ENCODE measurements at regions not wholly inside any gene's neighbourhood (a gene's known extent, or its start where the extent isn't known, plus 50 kb on each side); places are given as distances from the start of the nearest gene placed in this dataset.

GRCh38 chr10:130648807-130649206 lies 512.6 kb downstream of the GLRX3 start:
- Histone ChIP-seq H3K27me3 (peaks cover 0 to 6% of the 10 kb centered on the region in 2 donors), H3K4me1 (no peaks in the 10 kb centered on the region), H3K4me3 (no peak overlapping the region), H3K36me3 (no peaks in the 10 kb centered on the region), H3K27ac (no peak overlapping the region), H3K9me3 (no peaks in the 10 kb centered on the region)
- TF ChIP-seq POLR2A (IDR thresholded peaks at IDR 0.05) (no peak), CTCF (IDR thresholded peaks at IDR 0.05) (no peak), POLR2AphosphoS5 (IDR thresholded peaks at IDR 0.05) (no peak)
- intact Hi-C loops (cut with DNase I; ENCODE audit: low total_unique reads): no loop called here
- DNase-seq (ENCODE audit: low spot score in 2 of 2): no peak

- no peaks in the 10 kb centered on the region for H3K4me1 ChIP-seq
- no peak for DNase-seq (ENCODE audit: low spot score in 2 of 2)
- no peak overlapping the region for H3K4me3 ChIP-seq
- no peak overlapping the region for H3K27ac ChIP-seq
- no peaks in the 10 kb centered on the region for H3K36me3 ChIP-seq
- no peaks in the 10 kb centered on the region for H3K9me3 ChIP-seq
- intact Hi-C loops (cut with DNase I; ENCODE audit: low total_unique reads): no loop called here
- peaks cover 0 to 11% of the 10 kb centered on the region in 2 donors for H3K27me3 ChIP-seq
- no peak for TF ChIP-seq POLR2AphosphoS5 (IDR thresholded peaks at IDR 0.05)
- TF ChIP-seq CTCF (IDR thresholded peaks at IDR 0.05): no peak
- TF ChIP-seq POLR2A (IDR thresholded peaks at IDR 0.05): no peak
These were observed 516.4 kb downstream of the GLRX3 start for GRCh38 chr10:130652544-130652943.

- intact Hi-C loops (cut with DNase I; ENCODE audit: low total_unique reads): no loop called here
These were observed 516.9 kb downstream of the GLRX3 start for GRCh38 chr10:130652964-130653578.

GRCh38 chr10:130654726-130655125 lies 518.5 kb downstream of the GLRX3 start:
- H3K4me1 ChIP-seq: no peaks in the 10 kb centered on the region
- H3K27ac ChIP-seq: no peak overlapping the region
- TF ChIP-seq POLR2A (IDR thresholded peaks at IDR 0.05): no peak
- TF ChIP-seq CTCF (IDR thresholded peaks at IDR 0.05): no peak
- TF ChIP-seq POLR2AphosphoS5 (IDR thresholded peaks at IDR 0.05): no peak
- no peak overlapping the region for H3K4me3 ChIP-seq
- peaks cover 0 to 6% of the 10 kb centered on the region in 2 donors for H3K27me3 ChIP-seq
- no peak for DNase-seq (ENCODE audit: low spot score in 2 of 2)
- no peaks in the 10 kb centered on the region for H3K36me3 ChIP-seq
- intact Hi-C loops (cut with DNase I; ENCODE audit: low total_unique reads): no loop called here
- H3K9me3 ChIP-seq: no peaks in the 10 kb centered on the region

More at GRCh38 chr10:130652964-130653578, 516.9 kb downstream of the GLRX3 start:
- Histone ChIP-seq H3K27ac (no peak overlapping the region), H3K9me3 (no peaks in the 10 kb centered on the region), H3K4me3 (no peak overlapping the region), H3K4me1 (no peaks in the 10 kb centered on the region), H3K36me3 (no peaks in the 10 kb centered on the region), H3K27me3 (peaks cover 0 to 11% of the 10 kb centered on the region in 2 donors)
- TF ChIP-seq CTCF (IDR thresholded peaks at IDR 0.05) (no peak), POLR2A (IDR thresholded peaks at IDR 0.05) (no peak), POLR2AphosphoS5 (IDR thresholded peaks at IDR 0.05) (no peak)
- no peak for DNase-seq (ENCODE audit: low spot score in 2 of 2)

GRCh38 chr10:130655313-130656186 lies 519.4 kb downstream of the GLRX3 start:
- DNase-seq (ENCODE audit: low spot score in 2 of 2): no peak
- Histone ChIP-seq H3K27me3 (peaks cover 0 to 6% of the 10 kb centered on the region in 2 donors), H3K4me3 (no peak overlapping the region), H3K27ac (no peak overlapping the region), H3K36me3 (no peaks in the 10 kb centered on the region), H3K4me1 (no peaks in the 10 kb centered on the region), H3K9me3 (no peaks in the 10 kb centered on the region)
- no peak for TF ChIP-seq CTCF (IDR thresholded peaks at IDR 0.05)
- TF ChIP-seq POLR2AphosphoS5 (IDR thresholded peaks at IDR 0.05): no peak
- TF ChIP-seq POLR2A (IDR thresholded peaks at IDR 0.05): no peak
- intact Hi-C loops (cut with DNase I; ENCODE audit: low total_unique reads): no loop called here
